K562 (cell line): ENCODE measurements at regions not wholly inside any gene's neighbourhood (a gene's known extent, or its start where the extent isn't known, plus 50 kb on each side); places are given as distances from the start of the nearest gene placed in this dataset.

Source experiments
- ATAC-seq: fragments of 200-7000 bp; cut with Tn5 transposase; 3 replicates; pipeline ENCODE4 v1.9.1; 2020; ENCODE audit warnings: moderate library complexity
- BruUV-seq: library from RNA; stranded (reverse); fragments of 400-500 nt; replicated peaks from 2 replicates; lab custom pipeline; 2021; lab: Mats Ljungman, UMichigan
- CTCF ChIA-PET: fragments of 300-600 bp; formaldehyde crosslinking; extraction: SDS; loops from one replicate; lab custom pipeline; 2021; ENCODE audit warnings: low intra/inter-chr PET ratio; lab: Yijun Ruan, JAX
- POLR2A ChIA-PET: fragments of 300-600, 350-650 bp; sonication (Branson Sonifier 250); formaldehyde crosslinking; extraction: SDS; loops from one replicate; lab custom pipeline; 2021; ENCODE audit warnings: antibody characterized with exemption, inconsistent platforms; lab: Yijun Ruan, JAX
- DNase-seq, 4 experiments: peaks; one replicate each; pipeline versions ENCODE4 v3.0.0 to v3.0.0-alpha.2; 2011 to 2018; ENCODE audit warnings: low spot score in 3 of 4, mixed read lengths in 3 of 4; ENCODE audit errors: extremely low read depth in 1 of 4
- FAIRE-seq: peaks from 2 replicates; lab custom pipeline; 2011; peaks lifted over from hg19 to GRCh38; lab: Jason Lieb, UNC
- H2AFZ ChIP-seq: 2 replicates; pipeline ENCODE4 v1.6.0; 2011; ENCODE audit warnings: low read depth, low read length, control low read depth, inconsistent platforms
- H3K27ac ChIP-seq: fragments of 200-600 bp; 3 replicates; pipeline ENCODE4 v1.8.0; 2011; ENCODE audit warnings: low read depth, mild to moderate bottlenecking, control low read depth, inconsistent platforms, low read length, moderate library complexity, mixed read lengths; ENCODE audit errors: extremely low read depth
- H3K27me3 ChIP-seq, 2 experiments: fragments of 300-600 bp in 1 of 2; 2 replicates in 1 of 2; 3 replicates in 1 of 2; pipeline versions ENCODE4 v1.6.0 to v1.8.0; 2011; ENCODE audit warnings: inconsistent platforms in 2 of 2, low read length in 2 of 2, mild to moderate bottlenecking in 1 of 2, mixed read lengths in 1 of 2, moderate library complexity in 1 of 2; ENCODE audit not compliant: control insufficient read depth in 2 of 2, insufficient read depth in 2 of 2
- H3K36me3 ChIP-seq: fragments of 300-600 bp; 3 replicates; pipeline ENCODE4 v1.8.0; 2011; ENCODE audit warnings: mild to moderate bottlenecking, low read length, inconsistent platforms; ENCODE audit not compliant: control insufficient read depth, insufficient read depth
- H3K4me1 ChIP-seq, 2 experiments: fragments of 200-600 bp in 1 of 2; replicated peaks in 1 of 2; 2 replicates in 1 of 2; 3 replicates in 1 of 2; pipeline versions ENCODE4 v1.5.1 to v1.8.0; 2011; ENCODE audit warnings: inconsistent platforms in 2 of 2, low read length in 2 of 2, mild to moderate bottlenecking in 1 of 2, mixed read lengths in 1 of 2, moderate library complexity in 1 of 2; ENCODE audit not compliant: control insufficient read depth in 2 of 2, insufficient read depth in 2 of 2
- H3K4me2 ChIP-seq: 2 replicates; pipeline ENCODE4 v1.6.1; 2011; ENCODE audit warnings: low read length, control low read depth, inconsistent platforms, mixed read lengths; ENCODE audit not compliant: insufficient read depth
- H3K4me3 ChIP-seq: fragments of 200-600 bp; sonication (generic), shearing (Covaris generic); 2 replicates; pipeline ENCODE4 v1.5.1; 2016; ENCODE audit warnings: control low read depth, inconsistent platforms
- H3K79me2 ChIP-seq: fragments of 200-600 bp; 3 replicates; pipeline ENCODE4 v1.8.0; 2011; ENCODE audit warnings: low read length, inconsistent platforms; ENCODE audit not compliant: control insufficient read depth, insufficient read depth
- H3K9ac ChIP-seq, 2 experiments: 2 replicates each; pipeline versions ENCODE4 v1.6.0 to v1.6.1; 2011; ENCODE audit warnings: low read depth in 2 of 2, low read length in 2 of 2, control low read depth in 1 of 2, inconsistent platforms in 1 of 2, mild to moderate bottlenecking in 1 of 2, mixed read lengths in 1 of 2; ENCODE audit not compliant: insufficient read depth in 1 of 2
- H3K9me1 ChIP-seq: one replicate; pipeline ENCODE4 v1.6.0; 2011; ENCODE audit warnings: inconsistent platforms, mild to moderate bottlenecking, low read length, moderate library complexity; ENCODE audit not compliant: control insufficient read depth, insufficient read depth
- H3K9me3 ChIP-seq: replicated peaks from 2 replicates; pipeline ENCODE4 v1.5.1; 2011; ENCODE audit warnings: low read depth, low read length, inconsistent platforms; ENCODE audit not compliant: control insufficient read depth, insufficient read depth
- H4K20me1 ChIP-seq: replicated peaks from 2 replicates; pipeline ENCODE4 v1.6.1; 2011; ENCODE audit warnings: low read length, inconsistent platforms, mixed read lengths; ENCODE audit not compliant: control insufficient read depth, insufficient read depth
- CHD7 ChIP-seq: fragments of 200-600 bp; sonication (generic); IDR thresholded peaks from one replicate; pipeline ENCODE4 v1.6.1; 2012; ENCODE audit warnings: mild to moderate bottlenecking, low read depth, low read length, inconsistent platforms
- GABPB2 ChIP-seq: fragments of 250-450 bp; sonication (Bioruptor Pico); conservative IDR thresholded peaks from 2 replicates; pipeline ENCODE4 v1.5.1; 2021; ENCODE audit warnings: mild to moderate bottlenecking
- RFX1 ChIP-seq: fragments of 450-650 bp; IDR thresholded peaks from 2 replicates; pipeline ENCODE4 v1.6.1; 2016; ENCODE audit warnings: mild to moderate bottlenecking, moderate library complexity
- WGBS: fragments of 100-300 bp; shearing (Covaris generic); methylation state at CpG from one replicate; pipeline ENCODE4 v1.1.6; 2016; ENCODE audit warnings: low coverage, mixed read lengths; ENCODE audit not compliant: insufficient coverage; ENCODE audit errors: missing lambda C conversion rate; 5-methylcytosine and 5-hydroxymethylcytosine counted together
- in situ Hi-C: fragments of 300-500 bp; cut with MboI; formaldehyde crosslinking; loops from 4 replicates; pipeline ENCODE4 v1.15.0; 2018; ENCODE audit warnings: inconsistent platforms, mixed read lengths
- intact Hi-C: fragments of 100-400 bp; cut with micrococcal nuclease; formaldehyde crosslinking; loops from 2 replicates; pipeline ENCODE4 v1.14.2; 2022

- H2AFZ ChIP-seq: no peak overlapping the region
- no peaks in the 10 kb centered on the region for H4K20me1 ChIP-seq
- H3K9me1 ChIP-seq: no peaks in the 10 kb centered on the region
- no TSS peak for BruUV-seq
- no peaks in the 10 kb centered on the region for H3K36me3 ChIP-seq
- H3K9me3 ChIP-seq: no peaks in the 10 kb centered on the region
- TF ChIP-seq RFX1: peak; percentile 37; the same call in 1 of the 2 replicates
- no peak for TF ChIP-seq CHD7
- TF ChIP-seq GABPB2 (CRISPR knock-in tag): no peak
- H3K4me1 ChIP-seq: no peaks in the 10 kb centered on the region
- H3K27ac ChIP-seq: no peak overlapping the region
- H3K4me2 ChIP-seq: no peak overlapping the region
- H3K4me3 ChIP-seq: no peak overlapping the region
- in situ Hi-C loops: no loop called here
- POLR2A ChIA-PET: no interaction called here
- no peaks in the 10 kb centered on the region for H3K79me2 ChIP-seq
- 0% methylated on average over 3 of the region's 3 CpGs for WGBS
- no peak for ATAC-seq
- intact Hi-C loops: no loop called here
- no peak overlapping the region for H3K9ac ChIP-seq
- no peak for DNase-seq
- CTCF ChIA-PET: no interaction called here
- peaks cover 0 to 5% of the 10 kb centered on the region in 2 experiments; a peak in 2 of 5 replicates for H3K27me3 ChIP-seq
- no peak for FAIRE-seq
Measured at GRCh38 chr10:33991924-33992323, 657.5 kb upstream of the NRP1 start.
